IMR-90 (cell line): ENCODE measurements at regions not wholly inside any gene's neighbourhood (a gene's known extent, or its start where the extent isn't known, plus 50 kb on each side); places are given as distances from the start of the nearest gene placed in this dataset.

ENCODE experiments used
- ATAC-seq: fragments of 200-7000 bp; cut with Tn5 transposase; 2 replicates; pipeline ENCODE4 v1.9.1; 2020; ENCODE audit warnings: low read depth, mild to moderate bottlenecking, moderate library complexity
- BruUV-seq: library from RNA; stranded (reverse); fragments of 400-500 nt; replicated peaks from 2 replicates; lab custom pipeline; 2021; lab: Mats Ljungman, UMichigan
- CTCF ChIA-PET: fragments of 300-600 bp; formaldehyde crosslinking; extraction: SDS; loops from one replicate; lab custom pipeline; 2021; ENCODE audit warnings: antibody characterized with exemption; lab: Yijun Ruan, JAX
- POLR2A ChIA-PET: fragments of 300-600 bp; sonication (Branson Sonifier 250); formaldehyde crosslinking; loops from one replicate; lab custom pipeline; 2022; ENCODE audit warnings: antibody characterized with exemption; ENCODE audit not compliant: unreplicated experiment; lab: Charles Lee
- DNase-seq: peaks from one replicate; pipeline ENCODE4 v3.0.0; 2013
- H2AFZ ChIP-seq: replicated peaks from 2 replicates; pipeline ENCODE3; 2013; ENCODE audit warnings: low read length, mild to moderate bottlenecking; ENCODE audit not compliant: poor library complexity
- H2AK5ac ChIP-seq: 2 replicates; pipeline ENCODE4 v1.6.1; 2013; ENCODE audit warnings: low read depth, low read length, inconsistent platforms
- H2AK9ac ChIP-seq: replicated peaks from 2 replicates; pipeline ENCODE3; 2013; ENCODE audit warnings: mild to moderate bottlenecking, low read depth, low read length, moderate library complexity; ENCODE audit not compliant: poor library complexity
- H2BK120ac ChIP-seq: 2 replicates; pipeline ENCODE4 v1.6.1; 2013; ENCODE audit warnings: low read depth, low read length, inconsistent platforms
- H2BK15ac ChIP-seq: 3 replicates; pipeline ENCODE4 v1.6.1; 2013; ENCODE audit warnings: low read depth, low read length, inconsistent platforms
- H2BK20ac ChIP-seq: 2 replicates; pipeline ENCODE4 v1.6.1; 2013; ENCODE audit warnings: low read depth, mild to moderate bottlenecking, inconsistent platforms, low read length, moderate library complexity
- H2BK5ac ChIP-seq: 2 replicates; pipeline ENCODE4 v1.6.1; 2013; ENCODE audit warnings: mild to moderate bottlenecking, low read depth, low read length, inconsistent platforms; ENCODE audit not compliant: poor library complexity, severe bottlenecking
- H3K14ac ChIP-seq: replicated peaks from 2 replicates; pipeline ENCODE4 v1.6.1; 2013; ENCODE audit warnings: low read depth, low read length, inconsistent platforms
- H3K18ac ChIP-seq: 2 replicates; pipeline ENCODE4 v1.6.1; 2013; ENCODE audit warnings: low read depth, low read length, control low read depth
- H3K23ac ChIP-seq: 2 replicates; pipeline ENCODE4 v1.6.1; 2013; ENCODE audit warnings: low read depth, low read length, inconsistent platforms
- H3K27ac ChIP-seq: 2 replicates; pipeline ENCODE4 v1.5.1; 2013; ENCODE audit warnings: mild to moderate bottlenecking, control low read depth, low read length; ENCODE audit not compliant: insufficient read depth
- H3K27me3 ChIP-seq: 2 replicates; pipeline ENCODE4 v1.6.1; 2013; ENCODE audit warnings: low read length; ENCODE audit not compliant: control insufficient read depth, insufficient read depth
- H3K36me3 ChIP-seq: 2 replicates; pipeline ENCODE4 v1.6.1; 2013; ENCODE audit warnings: low read length, mixed read lengths; ENCODE audit not compliant: control insufficient read depth, insufficient read depth
- H3K4ac ChIP-seq: 2 replicates; pipeline ENCODE4 v1.6.1; 2013; ENCODE audit warnings: low read depth, low read length, inconsistent platforms
- H3K4me1 ChIP-seq: 2 replicates; pipeline ENCODE4 v1.6.1; 2013; ENCODE audit warnings: low read length, mixed read lengths; ENCODE audit not compliant: control insufficient read depth, insufficient read depth
- H3K4me2 ChIP-seq: 2 replicates; pipeline ENCODE4 v1.6.1; 2013; ENCODE audit warnings: low read depth, mild to moderate bottlenecking, control low read depth, low read length, moderate library complexity
- H3K4me3 ChIP-seq: 2 replicates; pipeline ENCODE4 v1.5.1; 2013; ENCODE audit warnings: low read depth, mild to moderate bottlenecking, control low read depth, low read length, moderate library complexity; ENCODE audit not compliant: insufficient read depth
- H3K56ac ChIP-seq: 2 replicates; pipeline ENCODE4 v1.6.1; 2013; ENCODE audit warnings: low read length, inconsistent platforms; ENCODE audit not compliant: insufficient read depth; ENCODE audit errors: extremely low read depth
- H3K79me1 ChIP-seq, 2 experiments: 2 replicates each; pipeline ENCODE4 v1.6.1; 2013; ENCODE audit warnings: low read length in 2 of 2, inconsistent platforms in 1 of 2, low read depth in 1 of 2
- H3K9ac ChIP-seq: 2 replicates; pipeline ENCODE4 v1.6.1; 2013; ENCODE audit warnings: low read depth, low read length, control low read depth
- H3K9me1 ChIP-seq: 2 replicates; pipeline ENCODE4 v1.6.1; 2013; ENCODE audit warnings: low read length, inconsistent platforms; ENCODE audit not compliant: insufficient read depth
- H3K9me3 ChIP-seq: 2 replicates; pipeline ENCODE4 v1.6.1; 2013; ENCODE audit warnings: low read length; ENCODE audit not compliant: control insufficient read depth, insufficient read depth
- H4K20me1 ChIP-seq: 2 replicates; pipeline ENCODE4 v1.6.1; 2013; ENCODE audit warnings: low read length, inconsistent platforms; ENCODE audit not compliant: insufficient read depth
- H4K5ac ChIP-seq: 2 replicates; pipeline ENCODE4 v1.6.1; 2013; ENCODE audit warnings: mild to moderate bottlenecking, low read depth, low read length, control low read depth
- H4K8ac ChIP-seq, 2 experiments: 2 replicates each; pipeline ENCODE4 v1.6.1; 2013; ENCODE audit warnings: low read depth in 2 of 2, low read length in 2 of 2, control low read depth in 1 of 2, inconsistent platforms in 1 of 2
- H4K91ac ChIP-seq: 2 replicates; pipeline ENCODE4 v1.6.1; 2013; ENCODE audit warnings: low read depth, low read length, inconsistent platforms; ENCODE audit not compliant: insufficient read depth
- BHLHE40 ChIP-seq: fragments of 150-350 bp; IDR thresholded peaks from 2 replicates; pipeline ENCODE4 v1.6.1; 2016; ENCODE audit warnings: mild to moderate bottlenecking, low read depth, low read length
- CEBPB ChIP-seq: IDR thresholded peaks from 2 replicates; pipeline ENCODE4 v1.6.1; 2012; ENCODE audit warnings: low read depth, low read length, improper control_type of control experiment
- ELK1 ChIP-seq: fragments of 150-350 bp; IDR thresholded peaks from 2 replicates; pipeline ENCODE4 v1.6.1; 2016; ENCODE audit warnings: low read depth, mild to moderate bottlenecking, low read length, moderate library complexity, borderline replicate concordance
- FOS ChIP-seq: fragments of 150-350 bp; IDR thresholded peaks from 2 replicates; pipeline ENCODE4 v1.6.1; 2016; ENCODE audit warnings: low read depth, low read length
- MAFK ChIP-seq: IDR thresholded peaks from 2 replicates; pipeline ENCODE4 v1.6.1; 2012; ENCODE audit warnings: low read depth, low read length, improper control_type of control experiment
- MAZ ChIP-seq: IDR thresholded peaks from 2 replicates; pipeline ENCODE4 v1.6.1; 2012; ENCODE audit warnings: low read depth, mild to moderate bottlenecking, low read length, improper control_type of control experiment, moderate library complexity, borderline replicate concordance
- POLR2A ChIP-seq: IDR thresholded peaks from 2 replicates; pipeline ENCODE4 v1.6.1; 2012; ENCODE audit warnings: mild to moderate bottlenecking, low read depth, low read length
- RCOR1 ChIP-seq: IDR thresholded peaks from 2 replicates; pipeline ENCODE4 v1.6.1; 2012; ENCODE audit warnings: mild to moderate bottlenecking, low read length, improper control_type of control experiment; ENCODE audit not compliant: insufficient replicate concordance
- RFX5 ChIP-seq: IDR thresholded peaks from 2 replicates; pipeline ENCODE4 v1.8.0; 2012; ENCODE audit warnings: low read depth, mild to moderate bottlenecking, low read length, moderate library complexity
- SMC3 ChIP-seq: fragments of 150-350 bp; IDR thresholded peaks from 2 replicates; pipeline ENCODE4 v1.6.1; 2016; ENCODE audit warnings: low read depth, mild to moderate bottlenecking, antibody characterized with exemption, low read length, moderate library complexity
- WGBS, 2 experiments: methylation state at CpG; one replicate each; pipeline versions ENCODE4 v1.1.5 to v1.1.7; 2013; ENCODE audit warnings: missing lambda C conversion rate in 2 of 2; ENCODE audit not compliant: insufficient read length in 1 of 2; ENCODE audit errors: extremely low coverage in 2 of 2; 5-methylcytosine and 5-hydroxymethylcytosine counted together
- dilution Hi-C: fragments of 300-500 bp; cut with HindIII; formaldehyde crosslinking; loops from one replicate; pipeline ENCODE4 v1.14.3; 2018; ENCODE audit warnings: low sequenced_read_pairs; ENCODE audit not compliant: unreplicated experiment
- in situ Hi-C: fragments of 300-500 bp; cut with MboI; formaldehyde crosslinking; loops from 3 replicates; pipeline ENCODE4 v1.14.3; 2019; ENCODE audit warnings: low sequenced_read_pairs, inconsistent platforms, mixed read lengths
- intact Hi-C: fragments of 100-400 bp; cut with micrococcal nuclease; formaldehyde crosslinking; loops from 2 replicates; pipeline ENCODE4 v1.10.0; 2022

DNA sequence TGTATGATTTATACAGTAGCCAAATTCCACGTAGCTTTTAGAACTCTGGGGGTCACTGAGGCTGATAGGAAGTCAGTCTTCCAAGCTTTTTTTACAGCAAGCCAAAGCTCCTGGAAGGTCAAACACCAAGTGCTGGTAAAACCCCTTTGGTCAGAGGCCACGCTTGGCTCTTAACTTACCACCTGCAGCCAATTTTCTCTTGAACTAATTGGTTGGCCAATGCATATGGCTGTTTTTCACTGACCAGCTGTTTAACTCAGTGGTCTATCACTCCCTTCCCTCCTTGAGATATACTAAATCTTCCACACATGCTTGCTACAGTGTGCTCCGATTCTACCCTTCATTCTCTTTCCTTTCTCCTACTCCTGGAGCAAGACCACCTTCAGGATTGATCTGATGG, 116.0 kb downstream of the FAR1 start:
- CTCF ChIA-PET: no interaction called here
- no CpG with 5 or more reads among the region's 3 CpGs for WGBS, 2 experiments

More for the DNA sequence above, 116.0 kb downstream of the FAR1 start:
- H3K23ac ChIP-seq: no peak overlapping the region
- no peak overlapping the region for H2AFZ ChIP-seq
- H3K9ac ChIP-seq: no peak overlapping the region
- no peaks in the 10 kb centered on the region for H4K20me1 ChIP-seq
- POLR2A ChIA-PET: no interaction called here
- dilution Hi-C loops: no loop called here
- H3K4me3 ChIP-seq: no peak overlapping the region
- intact Hi-C loops: no loop called here
- H2BK5ac ChIP-seq: no peak overlapping the region
- no peak overlapping the region for H4K91ac ChIP-seq
- no peaks in the 10 kb centered on the region for H3K9me1 ChIP-seq
- ATAC-seq (no peak), DNase-seq (no peak)
- no peaks in the 10 kb centered on the region for H3K36me3 ChIP-seq
- H3K14ac ChIP-seq: no peak overlapping the region
- no peak overlapping the region for H2BK120ac ChIP-seq
- BruUV-seq: no TSS peak
- no peak overlapping the region for H3K18ac ChIP-seq
- no peak overlapping the region for H3K4ac ChIP-seq
- no peak overlapping the region for H3K27ac ChIP-seq
- H2BK15ac ChIP-seq: no peak overlapping the region
- H4K8ac ChIP-seq: no peak overlapping the region
- no peak overlapping the region for H2AK5ac ChIP-seq
- H3K56ac ChIP-seq: no peak overlapping the region
- no peaks in the 10 kb centered on the region for H3K4me1 ChIP-seq
- in situ Hi-C loops: no loop called here
- no peak overlapping the region for H4K5ac ChIP-seq
- no peaks in the 10 kb centered on the region for H3K79me1 ChIP-seq
- TF ChIP-seq ELK1 (no peak), RFX5 (no peak), MAZ (no peak), SMC3 (no peak), CEBPB (no peak), POLR2A (no peak), RCOR1 (no peak), MAFK (no peak), FOS (no peak), BHLHE40 (no peak)
- H3K27me3 ChIP-seq: peaks cover 6% of the 10 kb centered on the region
- H3K4me2 ChIP-seq: no peak overlapping the region
- no peak overlapping the region for H2AK9ac ChIP-seq
- H3K9me3 ChIP-seq: no peaks in the 10 kb centered on the region
- H2BK20ac ChIP-seq: no peak overlapping the region
